ENCODE measurements at regions not wholly inside any gene's neighbourhood (a gene's known extent, or its start where the extent isn't known, plus 50 kb on each side); places are given as distances from the start of the nearest gene placed in this dataset.

GRCh38 chr5:143533978-143534760 lies 130.7 kb upstream of the NR3C1 start:
- no peaks in the 10 kb centered on the region for H3K27me3 ChIP-seq
- H3K9me3 ChIP-seq: no peaks in the 10 kb centered on the region
- no peak for DNase-seq

GRCh38 chr5:143533475-143533874 lies 130.0 kb upstream of the NR3C1 start:
- H3K4me3 ChIP-seq (ENCODE audit: low read depth, low read length): no peak overlapping the region
- no peak for TF ChIP-seq CTCF (IDR thresholded peaks at IDR 0.05; ENCODE audit: low read depth, low read length)
- H3K27me3 ChIP-seq: no peaks in the 10 kb centered on the region
- DNase-seq: no peak
- H3K36me3 ChIP-seq: no peaks in the 10 kb centered on the region
- no peaks in the 10 kb centered on the region for H3K9me3 ChIP-seq
- no peaks in the 10 kb centered on the region for H3K4me1 ChIP-seq

More at GRCh38 chr5:143533978-143534760, 130.7 kb upstream of the NR3C1 start:
- no peaks in the 10 kb centered on the region for H3K4me1 ChIP-seq
- no peaks in the 10 kb centered on the region for H3K36me3 ChIP-seq
- TF ChIP-seq CTCF (IDR thresholded peaks at IDR 0.05; ENCODE audit: low read depth, low read length): no peak
- no peak overlapping the region for H3K4me3 ChIP-seq (ENCODE audit: low read depth, low read length)

- no peaks in the 10 kb centered on the region for H3K36me3 ChIP-seq
- H3K9me3 ChIP-seq: no peaks in the 10 kb centered on the region
- H3K4me3 ChIP-seq (ENCODE audit: low read depth, low read length): no peak overlapping the region
- no peak for DNase-seq
- no peaks in the 10 kb centered on the region for H3K27me3 ChIP-seq
- H3K4me1 ChIP-seq: no peaks in the 10 kb centered on the region
- TF ChIP-seq CTCF (IDR thresholded peaks at IDR 0.05; ENCODE audit: low read depth, low read length): no peak
Measured at GRCh38 chr5:143527808-143528207, 124.3 kb upstream of the NR3C1 start.

GRCh38 chr5:143525176-143525575 lies 121.7 kb upstream of the NR3C1 start:
- H3K36me3 ChIP-seq: no peaks in the 10 kb centered on the region
- no peaks in the 10 kb centered on the region for H3K4me1 ChIP-seq
- no peak overlapping the region for H3K4me3 ChIP-seq (ENCODE audit: low read depth, low read length)
- no peak for TF ChIP-seq CTCF (IDR thresholded peaks at IDR 0.05; ENCODE audit: low read depth, low read length)
- H3K9me3 ChIP-seq: no peaks in the 10 kb centered on the region
- H3K27me3 ChIP-seq: no peaks in the 10 kb centered on the region
- no peak for DNase-seq

- no peaks in the 10 kb centered on the region for H3K9me3 ChIP-seq
- DNase-seq: no peak
- no peak for TF ChIP-seq CTCF (IDR thresholded peaks at IDR 0.05; ENCODE audit: low read depth, low read length)
- no peak overlapping the region for H3K4me3 ChIP-seq (ENCODE audit: low read depth, low read length)
- H3K4me1 ChIP-seq: no peaks in the 10 kb centered on the region
- no peaks in the 10 kb centered on the region for H3K27me3 ChIP-seq
- no peaks in the 10 kb centered on the region for H3K36me3 ChIP-seq
Measured at GRCh38 chr5:143524338-143524945, 121.0 kb upstream of the NR3C1 start.

- no peak for TF ChIP-seq CTCF (IDR thresholded peaks at IDR 0.05; ENCODE audit: low read depth, low read length)
- H3K4me3 ChIP-seq (ENCODE audit: low read depth, low read length): no peak overlapping the region
- no peaks in the 10 kb centered on the region for H3K36me3 ChIP-seq
- no peaks in the 10 kb centered on the region for H3K9me3 ChIP-seq
- H3K27me3 ChIP-seq: no peaks in the 10 kb centered on the region
- DNase-seq: no peak
- H3K4me1 ChIP-seq: no peaks in the 10 kb centered on the region
Measured at GRCh38 chr5:143521846-143522400, 118.4 kb upstream of the NR3C1 start.
